HG03565 (cell line): ENCODE measurements at regions not wholly inside any gene's neighbourhood (a gene's known extent, or its start where the extent isn't known, plus 50 kb on each side); places are given as distances from the start of the nearest gene placed in this dataset.

Source experiments
- ATAC-seq: cut with Tn5 transposase; IDR thresholded peaks from one replicate; pipeline ENCODE4 v1.9.1; 2021; ENCODE audit warnings: mild to moderate bottlenecking, moderate library complexity; ENCODE audit not compliant: unreplicated experiment

- ATAC-seq: no peak
Observed at GRCh38 chr5:74017112-74017511, 391.1 kb downstream of the ARHGEF28 start.

GRCh38 chr5:74016373-74016772 is 390.4 kb downstream of the ARHGEF28 start:
- no peak for ATAC-seq

GRCh38 chr5:74015716-74016115 is 389.7 kb downstream of the ARHGEF28 start:
- ATAC-seq: no peak

GRCh38 chr5:74013222-74013621 is 387.2 kb downstream of the ARHGEF28 start:
- no peak for ATAC-seq

- no peak for ATAC-seq
Observed at GRCh38 chr5:74009502-74009901, 383.5 kb downstream of the ARHGEF28 start.

GRCh38 chr5:74007193-74007592 is 381.2 kb downstream of the ARHGEF28 start:
- no peak for ATAC-seq

DNA sequence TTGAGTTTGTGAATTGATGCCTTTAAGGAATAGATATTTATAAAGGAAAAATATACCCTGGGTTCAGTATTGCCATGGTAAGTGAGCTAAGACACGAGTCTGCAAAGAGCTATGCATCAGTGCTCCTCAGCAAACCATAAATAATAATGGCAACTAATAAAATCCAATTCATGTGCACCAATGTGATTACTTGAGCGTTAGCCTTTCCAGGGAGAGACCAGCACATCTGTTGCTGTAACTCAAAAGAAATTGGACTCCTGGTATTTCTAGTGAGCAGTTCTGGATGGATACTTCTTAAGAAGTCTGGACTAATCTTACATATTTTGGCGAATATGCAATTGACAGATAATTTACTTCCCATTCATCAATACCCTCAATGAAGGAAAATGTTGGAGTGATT is 373.3 kb downstream of the ARHGEF28 start:
- ATAC-seq: no peak

- no peak for ATAC-seq
Observed at GRCh38 chr5:73998489-73998888, 372.5 kb downstream of the ARHGEF28 start.

- ATAC-seq: no peak
Observed at GRCh38 chr5:73997960-73998359, 372.0 kb downstream of the ARHGEF28 start.

- no peak for ATAC-seq
Observed at GRCh38 chr5:73996151-73996755, 370.3 kb downstream of the ARHGEF28 start.

- ATAC-seq: no peak
Observed at GRCh38 chr5:73994963-73995362, 369.0 kb downstream of the ARHGEF28 start.
